ENCODE measurements at regions not wholly inside any gene's neighbourhood (a gene's known extent, or its start where the extent isn't known, plus 50 kb on each side); places are given as distances from the start of the nearest gene placed in this dataset.

DNA sequence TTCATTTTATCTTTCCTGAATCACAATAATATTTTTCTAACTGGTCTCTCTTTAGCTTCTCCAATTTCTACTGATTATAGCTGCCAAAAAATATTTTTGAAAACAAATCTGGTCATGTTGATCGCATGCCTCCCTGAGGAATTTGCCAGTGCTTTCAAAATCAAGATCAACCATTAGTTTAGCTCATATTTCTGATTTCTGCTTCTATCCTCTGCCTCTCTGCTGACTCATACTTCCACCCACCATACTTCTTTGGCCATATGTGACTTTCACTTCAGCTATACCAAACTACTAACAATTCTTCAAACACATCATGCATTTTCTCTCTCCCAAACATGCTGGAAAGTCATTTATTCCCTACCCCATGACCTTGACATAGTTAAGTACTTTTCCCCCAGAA is 636.5 kb downstream of the TLE1 start:
- no peak for DNase-seq (ENCODE audit: low spot score)
- TF ChIP-seq, protein P1, sequence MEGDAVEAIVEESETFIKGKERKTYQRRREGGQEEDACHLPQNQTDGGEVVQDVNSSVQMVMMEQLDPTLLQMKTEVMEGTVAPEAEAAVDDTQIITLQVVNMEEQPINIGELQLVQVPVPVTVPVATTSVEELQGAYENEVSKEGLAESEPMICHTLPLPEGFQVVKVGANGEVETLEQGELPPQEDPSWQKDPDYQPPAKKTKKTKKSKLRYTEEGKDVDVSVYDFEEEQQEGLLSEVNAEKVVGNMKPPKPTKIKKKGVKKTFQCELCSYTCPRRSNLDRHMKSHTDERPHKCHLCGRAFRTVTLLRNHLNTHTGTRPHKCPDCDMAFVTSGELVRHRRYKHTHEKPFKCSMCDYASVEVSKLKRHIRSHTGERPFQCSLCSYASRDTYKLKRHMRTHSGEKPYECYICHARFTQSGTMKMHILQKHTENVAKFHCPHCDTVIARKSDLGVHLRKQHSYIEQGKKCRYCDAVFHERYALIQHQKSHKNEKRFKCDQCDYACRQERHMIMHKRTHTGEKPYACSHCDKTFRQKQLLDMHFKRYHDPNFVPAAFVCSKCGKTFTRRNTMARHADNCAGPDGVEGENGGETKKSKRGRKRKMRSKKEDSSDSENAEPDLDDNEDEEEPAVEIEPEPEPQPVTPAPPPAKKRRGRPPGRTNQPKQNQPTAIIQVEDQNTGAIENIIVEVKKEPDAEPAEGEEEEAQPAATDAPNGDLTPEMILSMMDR (IDR thresholded peaks at IDR 0.05; ENCODE audit: borderline replicate concordance, control extremely low read depth, extremely low read depth, insufficient read depth, missing control alignments): no peak
- in situ Hi-C loops (cut with MboI; ENCODE audit: low sequenced_read_pairs, unreplicated experiment): no loop called here

DNA sequence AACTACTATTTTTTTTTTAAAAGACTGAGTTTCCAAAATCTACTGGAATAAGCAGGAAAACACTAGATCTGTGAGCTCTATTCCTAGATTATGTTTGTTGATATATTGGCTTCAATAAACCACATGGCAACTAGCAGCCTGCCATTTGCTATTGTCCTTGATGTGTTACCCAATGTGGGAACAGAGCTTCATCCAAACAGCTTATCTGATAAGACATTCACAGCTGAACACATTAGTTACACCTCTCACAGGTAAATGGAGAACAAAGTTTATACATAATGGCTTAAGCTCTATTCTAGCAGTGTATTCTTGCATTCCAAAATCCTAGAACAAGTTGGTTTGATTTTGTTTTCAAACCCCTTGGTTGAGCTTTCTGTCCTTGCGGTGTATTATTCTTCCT is 642.1 kb downstream of the TLE1 start:
- DNase-seq (ENCODE audit: low spot score): no peak
- TF ChIP-seq, protein P1 (IDR thresholded peaks at IDR 0.05; ENCODE audit: borderline replicate concordance, control extremely low read depth, extremely low read depth, insufficient read depth, missing control alignments): no peak
- in situ Hi-C loops (cut with MboI; ENCODE audit: low sequenced_read_pairs, unreplicated experiment): no loop called here

DNA sequence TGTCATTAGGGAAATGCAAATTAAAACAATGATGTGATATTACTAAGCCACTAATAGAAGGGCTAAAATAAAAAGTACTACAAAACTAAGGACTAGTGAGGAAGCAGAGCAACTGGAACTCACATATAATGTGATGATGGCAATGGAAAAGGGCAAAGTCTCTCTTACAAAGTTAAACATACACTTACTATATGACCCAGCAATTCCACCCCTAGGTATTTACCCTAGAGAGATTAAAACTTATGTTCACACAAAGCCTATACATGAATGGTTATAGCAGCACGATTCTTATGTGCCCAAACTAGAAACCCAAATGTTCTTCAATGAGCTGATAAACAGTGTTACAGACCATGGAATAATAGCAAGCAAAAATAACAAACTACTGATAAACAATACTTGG is 643.7 kb downstream of the TLE1 start:
- in situ Hi-C loops (cut with MboI; ENCODE audit: low sequenced_read_pairs, unreplicated experiment): no loop called here
- TF ChIP-seq, protein P1 (IDR thresholded peaks at IDR 0.05; ENCODE audit: borderline replicate concordance, control extremely low read depth, extremely low read depth, insufficient read depth, missing control alignments): no peak
- DNase-seq (ENCODE audit: low spot score): no peak

DNA sequence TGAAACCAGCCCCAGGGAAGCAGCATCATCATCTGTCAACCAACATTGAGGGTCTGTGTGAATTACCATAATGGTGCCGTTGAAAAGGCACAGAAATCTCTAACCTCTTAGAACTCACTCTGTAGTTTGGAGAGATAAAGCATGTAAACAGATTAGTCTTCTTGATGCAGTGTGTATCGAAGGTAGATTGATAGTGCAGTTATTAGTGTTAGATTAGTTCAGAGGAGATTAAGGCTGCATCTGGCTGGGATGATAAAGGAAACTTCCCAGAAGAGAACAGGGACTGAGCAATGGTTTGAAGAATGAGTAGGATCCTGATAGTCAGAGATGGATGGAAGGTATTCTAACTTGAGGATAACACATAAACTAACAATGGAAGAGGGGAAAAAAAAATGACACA is 651.5 kb downstream of the TLE1 start:
- in situ Hi-C loops (cut with MboI; ENCODE audit: low sequenced_read_pairs, unreplicated experiment): no loop called here
- TF ChIP-seq, protein P1 (IDR thresholded peaks at IDR 0.05; ENCODE audit: borderline replicate concordance, control extremely low read depth, extremely low read depth, insufficient read depth, missing control alignments): no peak
- no peak for DNase-seq (ENCODE audit: low spot score)

DNA sequence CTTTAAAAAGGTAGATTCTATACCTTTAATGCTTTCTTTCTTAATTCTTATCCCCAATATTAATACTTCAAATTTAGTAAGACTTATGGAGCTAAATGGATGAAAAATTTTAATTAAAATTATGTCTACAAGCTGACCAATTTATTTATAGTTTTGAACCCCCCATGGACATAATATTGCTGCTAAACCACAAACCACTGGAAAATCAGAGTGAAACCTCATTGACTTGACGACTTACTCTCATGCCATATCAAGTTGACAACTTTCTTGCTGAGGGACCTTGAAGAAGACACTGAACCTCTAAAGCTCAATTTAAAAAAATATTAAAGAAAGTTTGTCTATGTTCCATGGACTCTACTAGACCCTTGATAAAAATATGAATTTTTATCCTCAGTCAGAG is 653.7 kb downstream of the TLE1 start:
- TF ChIP-seq, protein P1 (IDR thresholded peaks at IDR 0.05; ENCODE audit: borderline replicate concordance, control extremely low read depth, extremely low read depth, insufficient read depth, missing control alignments): no peak
- in situ Hi-C loops (cut with MboI; ENCODE audit: low sequenced_read_pairs, unreplicated experiment): no loop called here
- no peak for DNase-seq (ENCODE audit: low spot score)

DNA sequence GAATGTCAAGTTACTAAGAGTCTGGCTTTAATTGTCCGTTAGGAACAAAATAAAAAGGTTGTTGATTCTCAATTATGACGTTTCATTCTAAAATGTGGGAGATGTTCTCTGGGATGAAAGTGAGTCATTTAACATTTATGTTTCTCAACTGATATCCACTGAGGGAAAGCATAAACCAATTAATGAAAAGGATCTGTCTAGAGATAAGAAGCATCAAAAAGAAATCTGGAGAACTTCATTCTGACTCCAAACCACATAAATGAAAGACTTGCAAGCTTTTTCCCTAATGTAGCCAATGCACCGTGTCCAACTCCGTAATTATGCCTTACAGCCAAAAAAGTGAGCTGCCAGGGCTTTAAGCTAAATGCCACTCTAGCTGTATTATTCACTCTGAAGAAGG is 654.2 kb downstream of the TLE1 start:
- TF ChIP-seq, protein P1 (IDR thresholded peaks at IDR 0.05; ENCODE audit: borderline replicate concordance, control extremely low read depth, extremely low read depth, insufficient read depth, missing control alignments): no peak
- DNase-seq (ENCODE audit: low spot score): no peak
- in situ Hi-C loops (cut with MboI; ENCODE audit: low sequenced_read_pairs, unreplicated experiment): no loop called here

DNA sequence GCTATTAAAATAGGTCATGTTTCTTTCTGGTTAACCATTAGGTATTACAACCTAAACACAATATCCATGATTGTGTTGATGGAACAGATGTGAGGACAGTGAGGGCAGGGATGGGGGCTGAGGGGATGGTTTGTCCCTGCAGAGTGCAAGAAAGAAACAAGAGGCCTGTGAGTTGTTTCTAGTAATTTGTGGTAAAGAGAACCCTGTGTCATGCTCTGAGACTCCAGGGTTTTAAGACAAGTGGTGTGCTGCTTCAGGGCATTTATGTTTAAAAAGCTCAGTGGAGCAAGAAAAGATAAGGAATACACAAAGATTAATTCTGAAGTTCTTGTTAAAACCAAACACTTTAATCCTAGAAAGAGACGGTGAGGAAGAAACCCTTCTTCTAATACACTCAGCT is 656.5 kb downstream of the TLE1 start:
- in situ Hi-C loops (cut with MboI; ENCODE audit: low sequenced_read_pairs, unreplicated experiment): no loop called here
- DNase-seq (ENCODE audit: low spot score): no peak
- TF ChIP-seq, protein P1 (IDR thresholded peaks at IDR 0.05; ENCODE audit: borderline replicate concordance, control extremely low read depth, extremely low read depth, insufficient read depth, missing control alignments): no peak

Data from GM13976 (cell line).